ENCODE measurements at regions not wholly inside any gene's neighbourhood (a gene's known extent, or its start where the extent isn't known, plus 50 kb on each side); places are given as distances from the start of the nearest gene placed in this dataset.

DNA sequence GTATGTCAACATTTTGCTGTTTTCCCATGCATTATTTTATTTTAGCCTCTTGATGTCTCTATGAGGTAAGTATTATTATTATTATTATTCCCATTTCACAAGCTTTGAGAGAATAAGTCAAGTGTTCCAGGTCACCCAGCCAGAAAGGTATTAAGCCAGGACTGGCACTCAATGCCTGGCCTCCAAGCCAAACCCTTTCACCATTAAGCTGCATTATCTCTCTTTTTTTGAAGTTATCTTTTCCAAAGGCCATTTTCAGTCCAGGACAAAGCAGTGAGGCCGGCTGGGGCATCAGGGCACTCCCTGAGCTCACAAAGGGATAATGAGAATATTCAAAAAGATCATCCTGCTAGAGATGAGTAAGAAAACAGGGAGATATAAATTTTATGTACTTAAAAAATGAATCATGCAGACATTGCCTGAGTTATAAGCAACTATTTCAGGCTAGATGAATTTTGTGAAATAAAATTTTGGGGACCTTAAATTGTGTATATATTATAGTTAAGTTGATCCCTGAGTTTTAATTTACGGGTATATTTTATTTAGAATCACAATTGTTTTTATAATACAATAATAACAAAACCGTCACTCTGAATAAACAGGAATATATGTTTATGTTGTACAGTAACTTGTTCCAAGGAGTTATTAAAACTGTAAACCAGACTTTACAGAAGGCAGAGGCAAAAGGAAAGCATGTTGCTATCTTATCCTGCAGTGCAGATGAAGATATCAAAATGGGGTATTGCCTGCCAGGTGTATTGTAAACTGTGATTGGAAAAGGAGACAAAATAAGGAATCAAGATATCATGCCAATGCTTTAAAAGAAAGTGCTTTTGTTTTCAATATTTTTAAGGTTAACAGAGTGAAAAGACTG is 51.3 kb upstream of the CAV2 start:
- TF ChIP-seq, protein P1, sequence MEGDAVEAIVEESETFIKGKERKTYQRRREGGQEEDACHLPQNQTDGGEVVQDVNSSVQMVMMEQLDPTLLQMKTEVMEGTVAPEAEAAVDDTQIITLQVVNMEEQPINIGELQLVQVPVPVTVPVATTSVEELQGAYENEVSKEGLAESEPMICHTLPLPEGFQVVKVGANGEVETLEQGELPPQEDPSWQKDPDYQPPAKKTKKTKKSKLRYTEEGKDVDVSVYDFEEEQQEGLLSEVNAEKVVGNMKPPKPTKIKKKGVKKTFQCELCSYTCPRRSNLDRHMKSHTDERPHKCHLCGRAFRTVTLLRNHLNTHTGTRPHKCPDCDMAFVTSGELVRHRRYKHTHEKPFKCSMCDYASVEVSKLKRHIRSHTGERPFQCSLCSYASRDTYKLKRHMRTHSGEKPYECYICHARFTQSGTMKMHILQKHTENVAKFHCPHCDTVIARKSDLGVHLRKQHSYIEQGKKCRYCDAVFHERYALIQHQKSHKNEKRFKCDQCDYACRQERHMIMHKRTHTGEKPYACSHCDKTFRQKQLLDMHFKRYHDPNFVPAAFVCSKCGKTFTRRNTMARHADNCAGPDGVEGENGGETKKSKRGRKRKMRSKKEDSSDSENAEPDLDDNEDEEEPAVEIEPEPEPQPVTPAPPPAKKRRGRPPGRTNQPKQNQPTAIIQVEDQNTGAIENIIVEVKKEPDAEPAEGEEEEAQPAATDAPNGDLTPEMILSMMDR (IDR thresholded peaks at IDR 0.05) = no peak
- no peak for TF ChIP-seq POLR2AphosphoS5 (IDR thresholded peaks at IDR 0.05)
